Fibroblast of pulmonary artery (primary cell): ENCODE measurements at regions not wholly inside any gene's neighbourhood (a gene's known extent, or its start where the extent isn't known, plus 50 kb on each side); places are given as distances from the start of the nearest gene placed in this dataset.

ENCODE experiments used
- DNase-seq: peaks from one replicate; pipeline ENCODE4 v3.0.0-alpha.2; 2010; ENCODE audit warnings: low read depth
- H3K4me3 ChIP-seq: replicated peaks from 2 replicates; pipeline ENCODE4 v1.5.1; 2011; ENCODE audit warnings: low read depth, mild to moderate bottlenecking, control low read depth, low read length, moderate library complexity
- CTCF ChIP-seq: IDR thresholded peaks from 2 replicates; pipeline ENCODE4 v1.5.1; 2011; ENCODE audit warnings: mild to moderate bottlenecking, control low read depth, low read length, inconsistent platforms; ENCODE audit errors: missing control alignments

- no peak overlapping the region for H3K4me3 ChIP-seq
- DNase-seq, result no peak
- no peak for TF ChIP-seq CTCF
These were observed 578.1 kb downstream of the PIK3C3 start for GRCh38 chr18:42533009-42533575.

DNA sequence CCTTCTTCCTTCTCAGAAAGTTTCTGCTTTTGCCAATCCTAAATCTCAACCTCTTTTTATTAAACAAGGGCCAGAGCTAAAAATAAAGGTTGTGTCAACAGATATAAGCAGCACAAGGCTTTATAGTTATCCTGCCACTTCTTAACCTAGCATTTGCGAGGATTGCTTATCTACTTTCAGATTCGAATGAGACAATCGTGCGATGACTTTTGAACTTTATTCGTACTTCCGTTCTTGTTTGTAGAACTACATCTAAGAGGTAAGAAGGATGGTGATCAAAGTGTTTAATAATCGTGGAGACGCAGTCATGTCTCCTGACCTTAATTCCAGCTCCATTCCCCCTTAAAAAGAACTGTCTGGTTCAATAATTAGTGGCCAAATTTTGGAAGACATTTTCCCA lies 578.6 kb downstream of the PIK3C3 start:
- no peak overlapping the region for H3K4me3 ChIP-seq
- no peak for TF ChIP-seq CTCF
- no peak for DNase-seq

DNA sequence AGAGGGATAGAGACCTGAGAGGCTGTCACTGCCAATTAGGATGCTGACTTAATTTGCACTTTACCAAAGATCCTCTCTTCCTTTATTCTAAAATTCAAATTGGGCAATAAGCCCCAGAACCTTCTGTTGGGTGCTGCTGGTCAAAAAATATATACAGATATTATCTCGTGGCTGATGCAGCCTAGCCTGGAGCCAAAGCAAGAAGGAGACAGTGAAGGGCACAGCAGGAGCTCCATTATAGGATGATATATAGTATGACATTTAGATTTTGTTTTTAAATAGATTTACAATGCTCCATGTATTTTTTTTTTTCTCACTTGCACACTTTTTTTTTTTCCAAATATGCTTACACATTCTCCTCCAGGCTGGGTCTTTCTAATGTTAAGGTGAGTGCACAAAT lies 579.3 kb downstream of the PIK3C3 start:
- TF ChIP-seq CTCF, result no peak
- H3K4me3 ChIP-seq, result no peak overlapping the region
- DNase-seq, result no peak

DNA sequence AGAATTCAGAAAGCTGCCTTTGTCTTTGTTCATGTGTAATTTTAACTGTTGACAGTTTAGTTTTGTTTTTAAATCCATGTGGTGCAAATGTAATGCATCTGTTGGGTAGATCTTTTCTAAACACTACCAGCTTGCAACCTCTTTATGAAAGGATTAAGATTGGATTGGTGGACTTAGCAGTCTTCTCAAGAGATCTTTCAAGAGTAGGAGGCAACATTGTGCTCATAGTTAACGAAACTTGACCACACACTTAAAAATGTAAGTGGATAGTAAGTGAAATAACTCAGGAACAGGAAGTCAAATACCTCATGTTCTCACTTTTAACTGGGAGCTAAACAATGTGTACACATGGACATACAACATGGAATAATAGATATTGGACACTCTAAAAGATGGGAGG lies 579.0 kb downstream of the RIT2 start:
- no peak for TF ChIP-seq CTCF
- H3K4me3 ChIP-seq, result no peak overlapping the region

DNA sequence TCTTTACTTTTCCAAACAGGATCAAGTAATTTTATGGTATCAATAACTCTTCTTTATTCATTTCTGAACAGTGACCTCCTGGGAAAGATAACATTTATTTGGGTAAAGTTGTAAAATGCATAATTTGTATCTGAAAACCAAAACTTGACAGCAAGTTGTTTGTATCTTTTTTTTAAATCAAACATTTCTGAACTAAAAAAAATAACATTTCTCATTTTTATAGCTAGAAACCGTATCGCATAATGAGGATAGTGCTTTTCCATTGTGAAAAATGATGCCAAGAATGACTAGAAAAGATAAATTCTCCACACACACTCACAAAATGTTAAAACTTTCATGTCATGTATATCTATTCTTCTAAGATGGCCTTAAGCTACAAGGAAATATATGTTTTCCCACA lies 578.2 kb downstream of the RIT2 start:
- DNase-seq, result no peak
- no peak for TF ChIP-seq CTCF
- no peak overlapping the region for H3K4me3 ChIP-seq

More for the DNA sequence above, 579.0 kb downstream of the RIT2 start:
- DNase-seq, result no peak

GRCh38 chr18:42544901-42545300 lies 570.6 kb downstream of the RIT2 start:
- no peak for DNase-seq
- TF ChIP-seq CTCF, result no peak
- no peak overlapping the region for H3K4me3 ChIP-seq

DNA sequence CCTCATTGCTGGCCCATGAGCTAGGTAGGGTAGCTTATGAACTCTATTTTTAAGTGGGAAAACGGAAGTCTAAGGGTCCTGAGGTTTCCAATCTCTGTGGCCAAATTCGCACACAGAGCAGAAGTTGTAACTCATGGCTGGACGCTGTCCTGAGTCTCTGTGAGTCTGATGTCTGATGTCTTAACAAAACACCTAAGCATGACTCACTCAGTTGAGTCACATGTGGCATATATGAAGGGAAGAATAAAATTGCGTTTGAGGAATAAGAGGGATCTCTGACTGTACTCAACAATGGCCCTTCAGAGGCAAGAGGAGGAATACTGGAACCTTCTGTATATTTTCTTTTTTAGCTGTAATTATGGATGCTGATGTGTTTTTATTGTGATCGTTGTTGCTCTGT lies 569.7 kb downstream of the RIT2 start:
- TF ChIP-seq CTCF, result no peak
- H3K4me3 ChIP-seq, result no peak overlapping the region
- DNase-seq, result peak; percentile 41
